ENCODE measurements at regions not wholly inside any gene's neighbourhood (a gene's known extent, or its start where the extent isn't known, plus 50 kb on each side); places are given as distances from the start of the nearest gene placed in this dataset.
"Not testable (repeated sequence)": the region's sequence is repeated elsewhere in the genome, so short reads cannot be mapped to it uniquely, and the experiment has no call there.

GRCh38 chr5:96548905-96549304, 113.3 kb upstream of the CAST start:
- TF ChIP-seq CTCF (conservative IDR thresholded peaks at IDR 0.05; ENCODE audit: low read depth, low read length): no peak
- DNase-seq (ENCODE audit: low read depth): no peak

GRCh38 chr5:96560857-96561256, 101.3 kb upstream of the CAST start:
- DNase-seq (ENCODE audit: low read depth); H3K4me3 ChIP-seq (ENCODE audit: low read depth, low read length): not testable (repeated sequence)

More at GRCh38 chr5:96548905-96549304, 113.3 kb upstream of the CAST start:
- no peak overlapping the region for H3K4me3 ChIP-seq (ENCODE audit: low read depth, low read length)

GRCh38 chr5:96562614-96563013, 99.6 kb upstream of the CAST start:
- no peak overlapping the region for H3K4me3 ChIP-seq (ENCODE audit: low read depth, low read length)
- no peak for TF ChIP-seq CTCF (conservative IDR thresholded peaks at IDR 0.05; ENCODE audit: low read depth, low read length)
- no peak for DNase-seq (ENCODE audit: low read depth)

GRCh38 chr5:96563816-96564215, 98.4 kb upstream of the CAST start:
- TF ChIP-seq CTCF (conservative IDR thresholded peaks at IDR 0.05; ENCODE audit: low read depth, low read length): no peak
- no peak overlapping the region for H3K4me3 ChIP-seq (ENCODE audit: low read depth, low read length)
- no peak for DNase-seq (ENCODE audit: low read depth)

- TF ChIP-seq CTCF (conservative IDR thresholded peaks at IDR 0.05; ENCODE audit: low read depth, low read length): no peak
- no peak for DNase-seq (ENCODE audit: low read depth)
- H3K4me3 ChIP-seq (ENCODE audit: low read depth, low read length): no peak overlapping the region
These were observed 96.5 kb upstream of the CAST start for GRCh38 chr5:96565582-96566265.

- no peak for TF ChIP-seq CTCF (conservative IDR thresholded peaks at IDR 0.05; ENCODE audit: low read depth, low read length)
- no peak overlapping the region for H3K4me3 ChIP-seq (ENCODE audit: low read depth, low read length)
- no peak for DNase-seq (ENCODE audit: low read depth)
These were observed 95.2 kb upstream of the CAST start for GRCh38 chr5:96566833-96567587.

GRCh38 chr5:96569332-96569731, 92.8 kb upstream of the CAST start:
- DNase-seq (ENCODE audit: low read depth): no peak
- H3K4me3 ChIP-seq (ENCODE audit: low read depth, low read length): no peak overlapping the region
- no peak for TF ChIP-seq CTCF (conservative IDR thresholded peaks at IDR 0.05; ENCODE audit: low read depth, low read length)
